ENCODE measurements at regions not wholly inside any gene's neighbourhood (a gene's known extent, or its start where the extent isn't known, plus 50 kb on each side); places are given as distances from the start of the nearest gene placed in this dataset.

DNA sequence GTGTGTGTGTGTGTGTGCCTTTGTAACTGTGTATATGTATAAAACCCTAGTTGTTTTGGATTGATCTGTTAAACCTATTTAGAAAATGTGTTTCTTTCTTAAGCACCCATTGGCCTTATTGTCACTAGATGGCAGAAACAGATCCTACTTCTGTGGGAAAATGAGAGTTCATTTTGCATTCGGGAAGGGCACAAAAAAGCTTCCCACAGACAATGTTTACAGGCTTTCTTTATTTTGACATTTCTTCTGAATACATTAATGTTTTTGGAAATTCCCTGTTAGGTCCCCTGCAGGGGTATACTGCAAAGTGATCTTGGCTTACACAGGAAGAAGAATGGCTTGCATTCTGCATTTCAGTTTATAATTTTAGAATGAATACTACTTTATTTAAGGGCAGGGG is 481.8 kb upstream of the ARRDC3 start:
- TF ChIP-seq GATA1 (IDR thresholded peaks at IDR 0.05; ENCODE audit: low read depth, low read length) (no peak), POLR2A (IDR thresholded peaks at IDR 0.05; ENCODE audit: low read length) (no peak)
